ENCODE measurements at regions not wholly inside any gene's neighbourhood (a gene's known extent, or its start where the extent isn't known, plus 50 kb on each side); places are given as distances from the start of the nearest gene placed in this dataset.

- TF ChIP-seq EZH2 (IDR thresholded peaks at IDR 0.05; ENCODE audit: borderline replicate concordance, insufficient read depth, low read length, poor library complexity, severe bottlenecking) (no peak), CTCF (IDR thresholded peaks at IDR 0.05; ENCODE audit: poor library complexity, severe bottlenecking) (no peak), TAF1 (IDR thresholded peaks at IDR 0.05; ENCODE audit: low read depth) (no peak), POLR2AphosphoS5 (IDR thresholded peaks at IDR 0.05) (no peak), MXI1 (conservative IDR thresholded peaks at IDR 0.05; ENCODE audit: poor library complexity, severe bottlenecking) (no peak)
These were observed 242.8 kb upstream of the CXCR4 start for GRCh38 chr2:136360790-136361189.

Measured in neural cell (in vitro differentiated cells).